HG03571 (cell line): ENCODE measurements at regions not wholly inside any gene's neighbourhood (a gene's known extent, or its start where the extent isn't known, plus 50 kb on each side); places are given as distances from the start of the nearest gene placed in this dataset.
"Not testable (repeated sequence)": the region's sequence is repeated elsewhere in the genome, so short reads cannot be mapped to it uniquely, and the experiment has no call there.

Experiments
- ATAC-seq: cut with Tn5 transposase; IDR thresholded peaks from one replicate; pipeline ENCODE4 v1.9.1; 2021; ENCODE audit not compliant: unreplicated experiment

DNA sequence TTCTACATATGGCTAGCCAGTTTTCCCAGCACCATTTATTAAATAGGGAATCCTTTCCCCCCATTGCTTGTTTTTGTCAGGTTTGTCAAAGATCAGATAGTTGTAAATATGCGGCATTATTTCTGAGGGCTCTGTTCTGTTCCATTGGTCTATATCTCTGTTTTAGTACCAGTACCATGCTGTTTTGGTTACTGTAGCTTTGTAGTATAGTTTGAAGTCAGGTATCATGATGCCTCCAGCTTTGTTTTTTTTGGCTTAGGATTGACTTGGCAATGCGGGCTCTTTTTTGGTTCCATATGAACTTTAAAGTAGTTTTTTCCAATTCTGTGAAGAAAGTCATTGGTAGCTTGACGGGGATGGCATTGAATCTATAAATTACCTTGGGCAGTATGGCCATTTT is 60.0 kb upstream of the GPC3 start:
- ATAC-seq = not testable (repeated sequence)

GRCh38 chrX:134067107-134067506 is 81.7 kb upstream of the GPC3 start:
- not testable (repeated sequence) for ATAC-seq

DNA sequence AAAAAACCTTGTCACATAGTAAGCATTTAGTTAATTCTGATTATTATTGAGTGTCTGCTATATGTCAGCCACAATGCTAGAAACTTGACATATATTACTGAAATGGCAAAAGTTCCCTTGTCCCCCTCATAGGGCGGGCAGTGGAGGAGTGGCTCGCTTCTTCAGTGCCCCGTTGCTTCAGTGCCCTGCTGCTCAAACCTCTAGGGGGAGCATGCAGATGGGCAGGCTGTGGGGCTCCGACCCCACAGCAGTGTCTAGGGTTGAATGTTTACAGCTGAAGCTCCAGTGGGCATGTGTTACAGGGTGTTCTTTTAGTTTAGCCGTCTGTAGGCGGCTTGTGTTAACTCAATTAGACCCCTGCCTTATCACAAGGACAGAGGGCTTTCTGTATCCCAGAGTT is 86.5 kb upstream of the GPC3 start:
- not testable (repeated sequence) for ATAC-seq

- no peak for ATAC-seq
Measured at GRCh38 chrX:134073341-134073740, 87.9 kb upstream of the GPC3 start.

- no peak for ATAC-seq
Measured at GRCh38 chrX:134074151-134074550, 88.8 kb upstream of the GPC3 start.

GRCh38 chrX:134075894-134076718 is 90.7 kb upstream of the GPC3 start:
- ATAC-seq = no peak

DNA sequence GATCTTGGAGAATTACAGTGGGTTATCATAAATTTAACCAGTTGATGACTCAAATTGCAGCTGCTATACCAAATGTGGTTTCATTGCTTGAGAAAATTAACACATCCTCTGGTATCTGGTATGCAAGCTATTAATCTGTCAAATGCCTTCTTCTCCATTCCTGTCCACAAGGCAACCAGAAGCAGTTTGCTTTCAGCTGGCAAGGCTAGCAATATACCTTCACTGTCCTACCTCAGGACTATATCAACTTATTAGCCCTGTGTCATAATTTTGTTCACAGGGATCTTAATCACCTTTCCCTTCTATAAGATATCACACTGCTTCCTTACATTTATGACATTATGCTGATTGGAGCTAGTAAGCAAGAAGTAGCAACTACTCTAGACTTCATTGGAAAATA is 110.0 kb upstream of the GPC3 start:
- no peak for ATAC-seq

DNA sequence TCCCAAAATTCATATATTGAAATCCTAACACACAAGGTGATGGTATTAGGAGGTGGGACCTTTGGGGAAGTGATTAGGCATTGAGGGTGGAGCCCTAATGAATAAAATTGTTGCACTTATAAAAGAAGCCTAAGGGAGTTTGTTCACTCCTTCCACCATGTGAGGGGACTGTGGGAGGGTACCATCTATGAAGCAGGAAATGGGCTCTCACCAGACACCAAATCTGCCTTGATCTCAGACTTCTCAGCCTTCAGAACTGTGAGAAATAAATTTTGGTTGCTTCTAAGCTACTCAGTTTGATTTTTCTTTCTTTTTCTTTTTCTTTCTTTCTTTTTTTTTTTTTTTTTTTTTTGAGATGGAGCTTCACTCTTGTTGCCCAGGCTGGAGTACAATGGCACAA is 116.2 kb upstream of the GPC3 start:
- no peak for ATAC-seq

- no peak for ATAC-seq
Measured at GRCh38 chrX:134115270-134115669, 121.7 kb upstream of the CCDC160 start.

DNA sequence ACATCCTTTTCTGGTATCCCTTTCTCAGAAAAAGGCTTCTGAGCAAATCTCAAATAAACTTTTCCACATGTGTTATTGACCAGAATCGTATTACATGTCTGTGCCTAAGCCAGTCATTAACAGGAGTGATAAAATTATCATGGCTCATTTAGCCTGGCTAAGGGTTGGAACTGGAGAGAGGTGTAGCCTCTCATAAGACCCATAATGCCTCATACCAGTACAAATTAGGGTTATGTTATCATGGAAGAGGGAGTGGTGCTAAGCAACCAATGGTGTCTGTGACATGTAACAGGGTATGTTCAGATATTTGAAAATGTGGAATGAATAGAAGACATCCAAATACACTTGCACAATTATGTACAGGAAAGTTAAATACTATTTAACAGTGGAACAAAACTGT is 99.6 kb upstream of the CCDC160 start:
- no peak for ATAC-seq

DNA sequence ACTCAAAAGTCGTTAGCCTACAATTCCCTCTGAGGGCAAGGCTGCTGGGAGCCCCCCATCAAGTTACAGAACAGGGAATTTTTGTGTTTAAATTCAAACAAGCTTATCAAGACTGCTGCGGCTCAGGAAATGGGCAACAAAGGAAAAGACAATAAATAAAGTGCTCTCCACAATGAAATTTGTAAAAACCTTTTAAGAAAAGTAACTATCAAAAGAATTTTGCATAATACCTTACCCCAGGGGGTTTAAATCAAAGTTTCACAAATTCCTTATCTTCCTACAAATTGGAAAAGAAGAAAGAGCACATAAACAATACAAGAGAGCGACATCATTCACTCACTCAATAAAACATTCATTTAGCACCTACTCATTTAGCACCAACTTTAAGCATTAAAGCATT is 97.9 kb upstream of the CCDC160 start:
- ATAC-seq = no peak

DNA sequence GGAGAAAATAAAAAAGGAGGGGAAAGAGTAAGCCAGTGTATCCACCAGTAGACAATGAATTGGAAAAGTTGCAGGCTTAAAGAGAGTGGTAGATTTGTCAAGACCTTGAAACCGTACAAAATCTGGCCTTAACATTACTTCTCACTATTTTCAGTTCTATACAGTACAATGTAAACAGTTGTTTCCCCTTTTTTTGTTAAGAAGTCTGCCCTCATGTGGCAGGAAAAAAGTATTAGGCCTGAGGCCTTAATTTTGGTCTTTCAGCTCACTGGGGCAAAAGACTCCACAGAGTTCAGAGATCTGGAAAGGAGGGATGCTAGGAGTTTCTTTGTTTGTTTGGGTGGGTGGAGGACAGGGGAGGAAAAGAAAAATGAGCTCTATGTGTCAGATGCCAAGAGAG is 92.8 kb upstream of the CCDC160 start:
- peak; percentile 59 for ATAC-seq

DNA sequence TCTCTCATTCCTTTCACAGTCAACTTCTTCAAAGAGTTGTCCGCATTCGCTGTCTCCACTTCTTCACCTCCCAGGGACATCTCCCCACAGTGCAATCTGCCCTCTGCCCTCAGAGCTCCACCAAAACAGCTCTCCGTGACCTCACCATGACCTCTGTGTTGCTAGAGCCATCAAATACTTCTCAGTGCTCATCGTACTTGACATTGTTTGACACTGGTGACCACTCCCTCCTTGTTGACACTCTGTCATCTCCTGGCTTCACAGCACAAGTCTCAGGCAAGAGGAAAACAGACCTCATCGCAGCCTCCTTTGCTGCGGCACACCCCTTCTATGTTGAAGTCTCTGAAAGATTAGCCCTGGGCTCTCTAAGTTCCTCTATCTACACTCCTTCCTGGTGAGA is 90.5 kb upstream of the CCDC160 start:
- ATAC-seq = no peak

DNA sequence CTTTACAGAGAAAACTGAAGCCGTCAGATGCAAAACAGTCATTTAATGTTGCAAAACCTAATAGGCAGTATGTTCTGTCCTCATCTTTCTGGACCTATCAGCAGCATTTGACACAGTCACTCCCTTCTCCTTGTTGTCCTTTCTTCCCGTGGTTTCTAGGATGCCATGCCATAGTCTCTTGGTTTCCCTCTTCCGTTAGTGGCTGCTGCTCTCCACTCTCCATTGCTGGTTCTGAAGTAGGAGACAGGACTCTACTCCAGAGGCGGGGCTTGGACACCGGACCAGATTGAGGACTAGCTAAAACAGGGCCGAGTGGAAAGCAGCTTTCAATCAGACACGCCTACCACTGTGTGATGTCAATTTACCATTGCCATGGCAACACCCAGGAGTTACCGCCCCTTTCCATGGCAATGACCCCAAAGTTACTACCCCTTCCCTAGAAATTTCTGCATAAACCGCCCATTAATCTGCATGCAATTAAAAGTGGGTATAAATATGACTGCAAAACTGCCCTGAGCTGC is 88.8 kb upstream of the CCDC160 start:
- no peak for ATAC-seq

GRCh38 chrX:134158821-134159512 is 78.0 kb upstream of the CCDC160 start:
- no peak for ATAC-seq

DNA sequence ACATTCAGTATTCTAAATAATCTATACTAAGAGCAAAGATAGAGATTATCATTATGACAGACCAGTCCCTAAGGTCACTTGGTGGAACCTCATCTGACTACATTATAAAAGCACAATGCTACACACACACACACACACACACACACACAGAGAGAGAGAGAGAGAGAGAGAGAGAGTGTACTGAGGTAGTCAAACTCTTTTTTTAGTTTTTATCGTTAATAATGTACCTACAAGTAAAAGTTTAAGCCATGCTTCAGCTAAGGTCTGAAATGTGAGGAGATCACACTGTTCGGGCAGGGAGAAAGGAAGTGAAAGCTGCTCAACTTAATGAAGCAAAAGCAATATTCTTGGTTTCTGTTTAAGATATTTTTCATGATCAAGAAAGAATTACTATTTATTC is 75.8 kb upstream of the CCDC160 start:
- peak; percentile 92 for ATAC-seq

DNA sequence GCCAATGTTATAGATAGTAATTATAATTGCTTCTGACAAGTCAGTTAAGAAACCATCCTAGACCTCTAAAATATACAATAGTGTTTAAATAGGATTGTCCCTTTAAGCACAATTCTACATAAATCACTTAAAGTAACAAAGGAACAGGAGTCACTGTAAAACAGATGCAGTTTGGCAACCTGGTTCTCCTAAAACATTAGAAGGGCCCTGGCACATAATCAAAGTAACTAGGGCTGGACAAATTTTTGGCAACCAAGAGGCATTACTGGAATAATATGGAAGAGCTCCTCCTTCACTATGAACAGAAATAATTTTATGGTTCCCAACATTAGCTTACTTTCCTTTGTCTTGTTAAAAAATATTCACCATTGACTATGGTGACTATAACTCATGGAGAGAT is 75.0 kb upstream of the CCDC160 start:
- no peak for ATAC-seq

- ATAC-seq = no peak
Measured at GRCh38 chrX:134163836-134164235, 73.1 kb upstream of the CCDC160 start.

GRCh38 chrX:134167591-134168203 is 69.3 kb upstream of the CCDC160 start:
- ATAC-seq = no peak

DNA sequence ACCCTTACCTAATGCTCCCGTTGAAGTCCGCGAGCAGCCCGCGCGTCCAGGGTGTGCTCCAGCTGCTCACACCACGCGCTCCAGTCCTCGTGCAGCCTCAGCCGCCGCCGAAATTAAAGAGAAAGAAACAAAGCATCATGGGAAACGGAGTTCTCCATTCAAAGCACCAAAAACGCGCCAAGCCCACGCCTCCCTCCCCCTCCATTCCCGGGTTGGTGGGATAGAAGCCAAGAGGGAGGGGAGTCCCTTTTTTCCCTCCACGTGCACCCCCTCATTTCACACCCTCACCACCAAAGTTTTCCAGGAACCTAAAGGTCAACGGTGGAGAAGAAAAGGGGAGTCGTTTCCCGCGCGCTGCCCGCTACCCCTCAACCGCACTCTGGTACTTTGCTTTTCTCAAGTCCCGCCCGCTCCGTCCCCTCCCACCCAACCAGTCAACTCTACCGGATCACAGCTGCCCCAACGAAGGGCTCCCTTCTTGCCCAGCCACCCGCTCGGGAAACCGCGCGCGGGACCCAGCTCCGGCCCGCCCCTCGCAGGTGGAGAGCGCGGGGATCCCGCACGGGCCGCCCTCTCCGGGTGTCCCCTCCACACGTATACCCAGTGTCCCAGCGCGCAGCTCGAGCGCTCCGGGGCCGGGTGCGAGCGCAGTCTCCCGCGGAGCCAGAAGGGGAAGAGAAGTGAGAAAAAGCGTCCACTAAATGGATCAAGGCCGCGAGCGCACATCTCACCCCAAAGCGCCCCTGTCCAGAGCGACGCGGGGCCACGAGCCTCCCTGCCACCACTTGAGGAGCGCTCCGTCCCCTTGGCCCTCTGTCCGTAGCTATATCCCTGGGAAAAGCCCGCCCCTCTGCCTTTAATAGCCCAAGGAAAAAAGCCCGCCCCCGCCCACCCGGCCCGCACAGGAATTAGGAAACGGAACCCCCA is 65.1 kb upstream of the CCDC160 start:
- peak; percentile 47 for ATAC-seq
